HCT116 (cell line): ENCODE measurements at regions not wholly inside any gene's neighbourhood (a gene's known extent, or its start where the extent isn't known, plus 50 kb on each side); places are given as distances from the start of the nearest gene placed in this dataset.

ENCODE experiments used
- ATAC-seq: fragments of 200-7000 bp; cut with Tn5 transposase; 2 replicates; pipeline ENCODE4 v1.9.1; 2020; ENCODE audit warnings: mild to moderate bottlenecking, moderate library complexity
- BruUV-seq: library from RNA; stranded (reverse); fragments of 400-500 nt; replicated peaks from 2 replicates; lab custom pipeline; 2021; lab: Mats Ljungman, UMichigan
- CTCF ChIA-PET: fragments of 300-600 bp; sonication (Branson Sonifier 250); formaldehyde crosslinking; loops from one replicate; lab custom pipeline; 2021; ENCODE audit warnings: antibody characterized with exemption; lab: Charles Lee
- POLR2A ChIA-PET: fragments of 300-600, 350-600 bp; sonication (Branson Sonifier 250); formaldehyde crosslinking; loops from one replicate; lab custom pipeline; 2021; ENCODE audit warnings: antibody characterized with exemption; lab: Charles Lee
- RAD21 ChIA-PET, 2 experiments: fragments of 300-600 bp; sonication (Branson Sonifier 250); formaldehyde crosslinking; loops; one replicate each; lab custom pipeline; 2023; ENCODE audit warnings: low total read pairs in 2 of 2; ENCODE audit not compliant: uncharacterized antibody in 2 of 2, unreplicated experiment in 2 of 2, low non-redundant PET in 1 of 2; lab: Charles Lee
- DNase-seq: peaks from one replicate; pipeline ENCODE4 v3.0.0-alpha.2; 2010; ENCODE audit warnings: low read depth, low spot score
- H2AFZ ChIP-seq: fragments of 200-600 bp; shearing (Covaris generic), sonication (generic); 2 replicates; pipeline ENCODE4 v1.6.1; 2017; ENCODE audit warnings: low read depth, mixed run types, mixed read lengths, antibody characterized with exemption, low read length; ENCODE audit not compliant: poor library complexity, severe bottlenecking
- H3K27ac ChIP-seq: 2 replicates; pipeline ENCODE4 v1.5.1; 2012; ENCODE audit warnings: low read depth, low read length
- H3K27me3 ChIP-seq: fragments of 200-600 bp; sonication (generic); 2 replicates; pipeline ENCODE4 v1.6.1; 2016; ENCODE audit warnings: mixed run types, low read length, mixed read lengths; ENCODE audit not compliant: insufficient read depth
- H3K36me3 ChIP-seq, 2 experiments: fragments of 200-500 bp in 1 of 2; fragments of 200-600 bp in 1 of 2; sonication (Bioruptor generic) in 1 of 2; sonication (generic) in 1 of 2; 2 replicates each; pipeline versions ENCODE4 v1.5.1 to v1.6.1; 2014 to 2016; ENCODE audit warnings: low read length in 2 of 2, inconsistent platforms in 1 of 2, mixed read lengths in 1 of 2, mixed run types in 1 of 2; ENCODE audit not compliant: insufficient read depth in 2 of 2, control insufficient read depth in 1 of 2
- H3K4me1 ChIP-seq, 2 experiments: fragments of 200-600 bp in 1 of 2; sonication (generic) in 1 of 2; 2 replicates each; pipeline versions ENCODE4 v1.5.1 to v1.6.1; 2012 to 2017; ENCODE audit warnings: low read length in 2 of 2, inconsistent platforms in 1 of 2, mild to moderate bottlenecking in 1 of 2, mixed read lengths in 1 of 2, mixed run types in 1 of 2, moderate library complexity in 1 of 2; ENCODE audit not compliant: insufficient read depth in 2 of 2, control insufficient read depth in 1 of 2
- H3K4me2 ChIP-seq: fragments of 200-600 bp; sonication (generic); 2 replicates; pipeline ENCODE4 v1.6.1; 2017; ENCODE audit warnings: mixed run types, low read length, mixed read lengths
- H3K4me3 ChIP-seq, 2 experiments: fragments of 200-600 bp in 1 of 2; sonication (generic) in 1 of 2; replicated peaks in 1 of 2; 2 replicates each; pipeline ENCODE4 v1.5.1; 2011 to 2016; ENCODE audit warnings: low read length in 2 of 2, control low read depth in 1 of 2, low read depth in 1 of 2, mild to moderate bottlenecking in 1 of 2, mixed read lengths in 1 of 2, mixed run types in 1 of 2
- H3K79me2 ChIP-seq: fragments of 200-600 bp; sonication (generic); 2 replicates; pipeline ENCODE4 v1.6.1; 2017; ENCODE audit warnings: mild to moderate bottlenecking, mixed run types, low read length, moderate library complexity, mixed read lengths; ENCODE audit not compliant: insufficient read depth
- H3K9ac ChIP-seq: fragments of 200-600 bp; sonication (generic); 2 replicates; pipeline ENCODE4 v1.6.1; 2016; ENCODE audit warnings: low read length, mixed read lengths
- H3K9me2 ChIP-seq: fragments of 200-600 bp; sonication (generic), shearing (Covaris generic); 2 replicates; pipeline ENCODE4 v1.6.1; 2017; ENCODE audit warnings: mixed run types, mild to moderate bottlenecking, moderate library complexity; ENCODE audit not compliant: insufficient read depth
- H3K9me3 ChIP-seq, 2 experiments: fragments of 200-500 bp in 1 of 2; fragments of 200-600 bp in 1 of 2; sonication (Bioruptor generic) in 1 of 2; sonication (generic) in 1 of 2; 2 replicates each; pipeline ENCODE4 v1.6.1; 2014 to 2017; ENCODE audit warnings: low read length in 2 of 2, mixed read lengths in 2 of 2, inconsistent platforms in 1 of 2, low read depth in 1 of 2, mild to moderate bottlenecking in 1 of 2, mixed run types in 1 of 2, moderate library complexity in 1 of 2; ENCODE audit not compliant: control insufficient read depth in 1 of 2, insufficient read depth in 1 of 2
- H4K20me1 ChIP-seq: fragments of 200-600 bp; sonication (generic), shearing (Covaris generic); 2 replicates; pipeline ENCODE4 v1.6.1; 2017; ENCODE audit warnings: mixed run types, mild to moderate bottlenecking, moderate library complexity; ENCODE audit not compliant: insufficient read depth
- CBX3 ChIP-seq: IDR thresholded peaks from 2 replicates; pipeline ENCODE4 v1.6.1; 2012; ENCODE audit warnings: low read depth
- EZH2 ChIP-seq: fragments of 200-600 bp; sonication (generic); IDR thresholded peaks from 2 replicates; pipeline ENCODE4 v1.6.1; 2017; ENCODE audit warnings: antibody characterized with exemption, mixed run types
- JUND ChIP-seq: IDR thresholded peaks from 2 replicates; pipeline ENCODE4 v1.6.1; 2012
- POLR2A ChIP-seq: IDR thresholded peaks from 2 replicates; pipeline ENCODE4 v1.7.0; 2011; ENCODE audit warnings: borderline replicate concordance; ENCODE audit not compliant: insufficient read depth, insufficient read length; ENCODE audit errors: extremely low read depth
- intact Hi-C: fragments of 100-400 bp; cut with micrococcal nuclease; formaldehyde crosslinking; loops from 2 replicates; pipeline ENCODE4 v1.10.0; 2022
- TF ChIP-seq, protein P1 (sequence below): IDR thresholded peaks from 2 replicates; pipeline ENCODE4 v1.6.1; 2012
- TF ChIP-seq, protein P2 (sequence below): IDR thresholded peaks from 2 replicates; pipeline ENCODE4 v1.6.1; 2011; ENCODE audit warnings: mild to moderate bottlenecking, low read length, moderate library complexity; ENCODE audit not compliant: insufficient replicate concordance; ENCODE audit errors: extremely low read depth
- TF ChIP-seq, protein P3 (sequence below): IDR thresholded peaks from 2 replicates; pipeline ENCODE4 v1.6.1; 2012

DNA sequence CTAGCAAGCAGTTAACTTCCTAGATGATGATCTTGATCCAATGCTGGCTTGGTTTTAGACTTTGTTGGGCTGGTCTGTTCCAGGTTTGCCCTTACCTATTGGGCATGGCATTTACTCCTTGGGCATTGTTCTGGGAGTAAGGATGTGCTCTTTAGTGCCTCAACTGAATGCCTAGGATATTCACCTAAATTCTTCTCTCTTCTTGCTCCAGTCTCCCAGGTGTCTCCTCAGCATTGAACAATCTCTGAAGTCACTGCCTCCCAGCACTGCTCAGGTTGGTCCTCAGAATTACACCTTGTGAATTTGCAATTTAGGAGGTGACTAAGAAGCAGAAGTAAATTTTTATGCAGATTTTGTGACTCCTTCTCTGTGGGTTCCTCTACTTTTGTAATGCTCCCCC, 307.7 kb upstream of the COL3A1 start (continued):
- TF ChIP-seq, protein P1, sequence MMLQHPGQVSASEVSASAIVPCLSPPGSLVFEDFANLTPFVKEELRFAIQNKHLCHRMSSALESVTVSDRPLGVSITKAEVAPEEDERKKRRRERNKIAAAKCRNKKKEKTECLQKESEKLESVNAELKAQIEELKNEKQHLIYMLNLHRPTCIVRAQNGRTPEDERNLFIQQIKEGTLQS: no peak
- no peak for TF ChIP-seq CBX3

DNA sequence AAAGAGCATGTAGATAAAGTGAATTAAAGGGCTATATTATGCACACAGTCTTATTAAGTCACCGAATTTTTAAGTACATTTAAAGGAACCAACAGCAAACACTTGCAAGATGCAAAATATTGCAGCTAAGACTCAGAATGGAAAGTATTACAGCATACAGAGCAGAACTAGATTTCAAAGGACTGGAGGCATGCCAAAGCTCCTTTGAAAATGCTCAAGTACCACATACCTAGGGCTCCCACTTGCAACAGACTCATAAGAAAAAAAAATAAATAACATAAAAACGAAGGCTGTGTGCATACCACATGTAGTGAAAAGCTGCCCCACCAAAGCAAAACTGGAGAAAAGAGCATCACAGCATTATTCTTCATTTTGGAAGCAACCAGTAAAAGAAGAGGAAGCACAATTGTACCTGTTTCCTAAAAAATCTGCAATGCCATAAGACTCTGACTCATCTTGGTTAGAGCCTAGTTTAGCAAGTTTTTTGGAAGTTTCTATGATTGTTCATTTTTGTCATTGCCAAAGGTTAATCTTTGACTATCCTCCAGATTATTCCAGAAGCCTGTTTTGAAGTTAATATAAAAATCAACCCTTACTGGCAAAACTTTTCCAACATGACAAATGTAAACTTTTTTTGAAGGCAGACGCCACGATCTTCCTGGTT, 306.0 kb upstream of the COL3A1 start:
- intact Hi-C loops: no loop called here
- no TSS peak for BruUV-seq
- H3K4me3 ChIP-seq: no peak overlapping the region
- H4K20me1 ChIP-seq: no peaks in the 10 kb centered on the region
- RAD21 ChIA-PET: no interaction called here
- no peaks in the 10 kb centered on the region for H3K27me3 ChIP-seq
- POLR2A ChIA-PET: no interaction called here
- no peaks in the 10 kb centered on the region; the same call in 1 of the 2 replicates for H3K9me2 ChIP-seq
- CTCF ChIA-PET: no interaction called here
- no peaks in the 10 kb centered on the region for H3K9me3 ChIP-seq
- DNase-seq (peak; percentile 13), ATAC-seq (no peak)
- 0 out of 2 replicates have a peak, but pooled peaks have one; percentile 21 for TF ChIP-seq JUND
- TF ChIP-seq, protein P1: no peak
- no peak for TF ChIP-seq POLR2A
- H3K79me2 ChIP-seq: no peaks in the 10 kb centered on the region
- H3K4me2 ChIP-seq: no peak overlapping the region
- no peak overlapping the region for H3K27ac ChIP-seq
- peaks cover 6 to 10% of the 10 kb centered on the region in 2 experiments; a peak in 3 of 4 replicates for H3K4me1 ChIP-seq
- no peaks in the 10 kb centered on the region for H3K36me3 ChIP-seq
- peak overlapping the region; percentile 20 for H2AFZ ChIP-seq
- H3K9ac ChIP-seq: no peak overlapping the region

DNA sequence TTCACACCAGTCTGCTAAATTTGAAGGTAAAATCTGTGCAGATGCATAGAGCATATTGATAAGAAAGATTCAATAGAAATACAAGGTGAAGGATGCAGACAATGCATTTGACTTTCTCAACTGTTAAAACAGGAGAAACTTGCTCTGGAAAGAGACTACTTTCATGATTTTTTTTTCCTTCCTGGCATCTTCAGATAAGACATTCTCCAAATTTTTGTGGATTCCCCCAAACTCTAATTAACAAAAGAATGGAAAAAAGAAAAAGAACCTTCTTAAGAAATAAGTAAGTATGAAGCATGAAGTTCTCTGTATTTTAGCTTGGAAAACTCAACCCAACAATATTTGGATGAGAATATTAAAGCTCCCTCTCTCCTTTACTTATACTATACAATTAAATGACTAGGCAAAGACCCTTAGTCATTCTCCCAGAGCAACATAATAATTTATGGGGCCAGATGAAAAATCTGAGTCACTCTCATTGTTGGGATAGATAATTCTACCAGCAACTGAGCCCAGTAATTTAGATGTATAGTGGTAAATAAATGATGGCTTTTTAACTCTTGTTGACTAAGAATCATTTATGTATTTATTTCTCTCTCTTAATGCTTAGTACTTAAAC, 298.7 kb upstream of the COL3A1 start:
- no TSS peak for BruUV-seq
- Histone ChIP-seq H3K9ac (no peak overlapping the region), H4K20me1 (no peaks in the 10 kb centered on the region), H3K36me3 (no peaks in the 10 kb centered on the region), H3K27ac (no peak overlapping the region), H3K9me3 (no peaks in the 10 kb centered on the region), H3K4me1 (no peaks in the 10 kb centered on the region), H2AFZ (no peak overlapping the region), H3K79me2 (no peaks in the 10 kb centered on the region), H3K9me2 (no peaks in the 10 kb centered on the region; the same call in 1 of the 2 replicates), H3K4me3 (no peak overlapping the region), H3K27me3 (no peaks in the 10 kb centered on the region), H3K4me2 (no peak overlapping the region)
- ATAC-seq (no peak), DNase-seq (no peak)
- intact Hi-C loops: no loop called here
- ChIA-PET CTCF (no interaction called here), RAD21 (no interaction called here), POLR2A (no interaction called here)
- TF ChIP-seq, protein P2, sequence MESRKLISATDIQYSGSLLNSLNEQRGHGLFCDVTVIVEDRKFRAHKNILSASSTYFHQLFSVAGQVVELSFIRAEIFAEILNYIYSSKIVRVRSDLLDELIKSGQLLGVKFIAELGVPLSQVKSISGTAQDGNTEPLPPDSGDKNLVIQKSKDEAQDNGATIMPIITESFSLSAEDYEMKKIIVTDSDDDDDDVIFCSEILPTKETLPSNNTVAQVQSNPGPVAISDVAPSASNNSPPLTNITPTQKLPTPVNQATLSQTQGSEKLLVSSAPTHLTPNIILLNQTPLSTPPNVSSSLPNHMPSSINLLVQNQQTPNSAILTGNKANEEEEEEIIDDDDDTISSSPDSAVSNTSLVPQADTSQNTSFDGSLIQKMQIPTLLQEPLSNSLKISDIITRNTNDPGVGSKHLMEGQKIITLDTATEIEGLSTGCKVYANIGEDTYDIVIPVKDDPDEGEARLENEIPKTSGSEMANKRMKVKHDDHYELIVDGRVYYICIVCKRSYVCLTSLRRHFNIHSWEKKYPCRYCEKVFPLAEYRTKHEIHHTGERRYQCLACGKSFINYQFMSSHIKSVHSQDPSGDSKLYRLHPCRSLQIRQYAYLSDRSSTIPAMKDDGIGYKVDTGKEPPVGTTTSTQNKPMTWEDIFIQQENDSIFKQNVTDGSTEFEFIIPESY: no peak
- no peak for TF ChIP-seq EZH2
- TF ChIP-seq, protein P3, sequence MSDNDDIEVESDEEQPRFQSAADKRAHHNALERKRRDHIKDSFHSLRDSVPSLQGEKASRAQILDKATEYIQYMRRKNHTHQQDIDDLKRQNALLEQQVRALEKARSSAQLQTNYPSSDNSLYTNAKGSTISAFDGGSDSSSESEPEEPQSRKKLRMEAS: no peak
